ENCODE measurements at regions not wholly inside any gene's neighbourhood (a gene's known extent, or its start where the extent isn't known, plus 50 kb on each side); places are given as distances from the start of the nearest gene placed in this dataset.
"Not testable (repeated sequence)": the region's sequence is repeated elsewhere in the genome, so short reads cannot be mapped to it uniquely, and the experiment has no call there.

DNA sequence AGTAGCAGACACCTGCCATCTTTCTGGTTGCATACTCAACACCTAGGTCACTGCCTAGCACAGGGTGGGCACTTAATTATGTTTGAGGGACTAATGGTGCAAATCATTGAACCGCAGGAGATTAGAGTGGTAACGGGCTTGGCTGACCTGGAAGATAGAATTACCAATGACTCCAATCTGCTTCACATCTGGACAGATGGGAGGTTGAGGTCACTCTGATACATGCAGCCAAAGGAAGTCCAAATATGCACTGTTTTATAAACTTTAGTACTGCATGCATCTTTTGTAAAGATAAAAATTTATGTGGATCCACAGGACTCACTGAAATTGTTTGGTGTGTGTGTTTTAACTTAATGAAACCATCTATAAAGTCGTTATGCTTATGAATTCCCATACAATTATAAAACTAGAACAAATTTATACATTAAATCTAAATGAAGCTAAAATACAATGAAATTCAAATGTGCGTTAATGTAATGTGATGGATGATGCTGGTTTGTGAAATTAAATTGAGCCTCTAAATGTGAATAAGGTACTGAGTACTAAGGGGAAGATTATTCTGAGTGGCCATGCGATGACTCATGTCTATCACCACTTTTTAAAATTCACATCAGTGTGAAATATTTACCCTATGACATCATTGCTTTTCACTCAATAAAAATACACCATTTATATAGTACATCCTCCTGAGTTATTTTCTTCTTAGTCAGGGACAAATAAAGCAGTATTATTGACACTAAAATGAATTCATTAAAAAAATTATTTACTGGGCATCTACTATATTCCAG is 224.7 kb upstream of the FAM78B start:
- H3K4me2 ChIP-seq (ENCODE audit: low read length): no peak overlapping the region
- H2BK12ac ChIP-seq (ENCODE audit: low read length): no peak overlapping the region
- no peak overlapping the region for H3K18ac ChIP-seq (ENCODE audit: low read length)
- no peak overlapping the region for H3K23ac ChIP-seq (ENCODE audit: low read length)
- no peaks in the 10 kb centered on the region for H3K9me3 ChIP-seq (ENCODE audit: insufficient read depth, low read depth, low read length)
- no peak overlapping the region for H3K4ac ChIP-seq (ENCODE audit: low read depth, low read length)
- no peaks in the 10 kb centered on the region for H3K27me3 ChIP-seq (ENCODE audit: insufficient read depth, low read length)
- WGBS (ENCODE audit: extremely low coverage, insufficient coverage, insufficient read length): no CpG with 5 or more reads among the region's 5 CpGs
- H3K36me3 ChIP-seq (ENCODE audit: control insufficient read depth in 1 of 2, insufficient read depth in 2 of 2, low read length in 2 of 2): no peaks in the 10 kb centered on the region
- no peak overlapping the region for H2AK5ac ChIP-seq (ENCODE audit: low read length)
- H3K4me3 ChIP-seq (ENCODE audit: low read depth, low read length): no peak overlapping the region
- no peak overlapping the region for H2BK5ac ChIP-seq (ENCODE audit: low read depth, low read length, poor library complexity)
- no peaks in the 10 kb centered on the region for H3K79me1 ChIP-seq (ENCODE audit: low read length)
- no peak overlapping the region for H4K8ac ChIP-seq (ENCODE audit: low read depth, low read length)
- H3K27ac ChIP-seq (ENCODE audit: low read depth, low read length): no peak overlapping the region
- H2BK120ac ChIP-seq (ENCODE audit: insufficient read depth, low read length, poor library complexity): no peak overlapping the region
- no peak overlapping the region for H4K12ac ChIP-seq (ENCODE audit: low read depth, low read length)
- H4K91ac ChIP-seq (ENCODE audit: low read depth, low read length): no peak overlapping the region
- H2AFZ ChIP-seq (ENCODE audit: insufficient read depth, low read length, poor library complexity): no peak overlapping the region
- no peak overlapping the region for H3K9ac ChIP-seq (ENCODE audit: low read length)
- no peak overlapping the region for H3K14ac ChIP-seq (ENCODE audit: low read length)
- H3K79me2 ChIP-seq (ENCODE audit: control insufficient read depth, insufficient read depth, low read length, poor library complexity): no peaks in the 10 kb centered on the region
- peaks cover 0 to 3% of the 10 kb centered on the region in 2 experiments for H3K4me1 ChIP-seq (ENCODE audit: control insufficient read depth in 1 of 2, insufficient read depth in 2 of 2, low read length in 2 of 2)
- DNase-seq: no peak

DNA sequence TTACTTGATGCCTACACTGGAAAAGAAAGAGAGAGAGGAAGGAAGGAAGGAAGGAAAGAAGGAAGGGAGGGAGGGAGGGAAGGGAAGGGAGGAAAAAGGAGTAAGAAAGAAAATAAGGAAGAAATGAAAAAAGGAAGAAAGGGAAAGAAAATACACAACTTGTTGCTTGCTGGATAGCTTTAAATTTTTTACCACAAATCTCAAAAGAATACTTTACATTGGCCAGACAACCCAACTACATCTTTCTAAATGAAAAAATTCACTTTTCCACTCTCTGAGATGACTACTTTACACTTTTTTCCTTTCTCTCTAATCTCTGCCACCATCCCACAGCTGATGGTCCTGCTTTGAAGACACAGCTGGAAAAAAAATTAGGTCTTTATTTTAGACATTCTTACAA is 228.9 kb upstream of the FAM78B start:
- Histone ChIP-seq H3K27me3 (ENCODE audit: insufficient read depth, low read length) (no peaks in the 10 kb centered on the region), H3K14ac (ENCODE audit: low read length) (no peak overlapping the region), H3K27ac (ENCODE audit: low read depth, low read length) (no peak overlapping the region)

DNA sequence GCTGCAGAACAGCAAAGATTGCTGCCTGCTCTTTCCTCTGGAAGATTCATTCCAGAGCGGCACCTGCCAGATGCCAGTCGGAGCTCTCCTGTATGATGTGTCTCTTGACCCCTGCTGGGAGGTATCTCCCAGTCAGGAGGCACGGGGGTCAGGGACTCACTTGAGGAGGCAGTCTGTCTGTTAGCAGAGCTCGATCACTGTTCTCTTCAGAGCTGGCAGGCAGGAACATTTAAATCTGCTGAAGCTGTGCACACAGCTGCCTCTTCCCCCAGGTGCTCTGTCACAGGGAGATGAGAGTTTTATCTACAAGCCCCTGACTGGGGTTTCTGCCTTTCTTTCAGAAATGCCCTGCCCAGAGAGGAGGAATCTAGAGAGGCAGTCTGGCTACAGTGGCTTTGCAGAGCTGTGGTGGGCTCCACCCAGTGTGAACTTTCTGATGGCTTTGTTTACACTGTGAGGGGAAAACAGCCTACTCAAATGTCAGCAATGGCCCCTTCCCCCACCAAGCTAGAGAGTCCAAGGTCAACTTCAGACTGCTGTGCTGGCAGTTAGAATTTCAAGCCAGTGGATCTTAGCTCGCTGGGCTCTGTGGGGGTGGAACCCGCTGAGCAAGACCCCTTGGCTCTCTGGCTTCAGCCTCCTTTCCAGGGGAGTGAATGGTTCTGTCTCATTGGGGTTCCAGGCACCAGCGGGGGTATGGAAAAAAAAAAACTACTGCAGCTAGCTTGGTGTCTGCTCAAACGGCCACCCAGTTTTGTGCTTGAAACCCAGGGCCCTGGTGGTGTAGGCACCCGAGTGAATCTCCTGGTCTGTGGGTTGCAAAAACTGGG is 242.7 kb upstream of the FAM78B start:
- H3K14ac ChIP-seq (ENCODE audit: low read length); H2BK5ac ChIP-seq (ENCODE audit: low read depth, low read length, poor library complexity); H3K4me2 ChIP-seq (ENCODE audit: low read length); H3K9ac ChIP-seq (ENCODE audit: low read length); DNase-seq; H4K8ac ChIP-seq (ENCODE audit: low read depth, low read length); H3K27ac ChIP-seq (ENCODE audit: low read depth, low read length); H3K4me3 ChIP-seq (ENCODE audit: low read depth, low read length); H3K27me3 ChIP-seq (ENCODE audit: insufficient read depth, low read length); H2BK120ac ChIP-seq (ENCODE audit: insufficient read depth, low read length, poor library complexity); H2AFZ ChIP-seq (ENCODE audit: insufficient read depth, low read length, poor library complexity); H3K18ac ChIP-seq (ENCODE audit: low read length); H3K4me1 ChIP-seq (ENCODE audit: control insufficient read depth in 1 of 2, insufficient read depth in 2 of 2, low read length in 2 of 2); H3K4ac ChIP-seq (ENCODE audit: low read depth, low read length); H4K12ac ChIP-seq (ENCODE audit: low read depth, low read length); H3K79me1 ChIP-seq (ENCODE audit: low read length); H4K91ac ChIP-seq (ENCODE audit: low read depth, low read length); H2AK5ac ChIP-seq (ENCODE audit: low read length); H3K23ac ChIP-seq (ENCODE audit: low read length); H3K79me2 ChIP-seq (ENCODE audit: control insufficient read depth, insufficient read depth, low read length, poor library complexity); H3K9me3 ChIP-seq (ENCODE audit: insufficient read depth, low read depth, low read length); H3K36me3 ChIP-seq (ENCODE audit: control insufficient read depth in 1 of 2, insufficient read depth in 2 of 2, low read length in 2 of 2); H2BK12ac ChIP-seq (ENCODE audit: low read length): not testable (repeated sequence)
- WGBS (ENCODE audit: extremely low coverage, insufficient coverage, insufficient read length): no CpG with 5 or more reads among the region's 9 CpGs

More for the DNA sequence above, 228.9 kb upstream of the FAM78B start:
- no peak overlapping the region for H4K91ac ChIP-seq (ENCODE audit: low read depth, low read length)
- no peak overlapping the region for H2BK12ac ChIP-seq (ENCODE audit: low read length)
- no peaks in the 10 kb centered on the region for H3K9me3 ChIP-seq (ENCODE audit: insufficient read depth, low read depth, low read length)
- no peak overlapping the region for H2AK5ac ChIP-seq (ENCODE audit: low read length)
- H3K23ac ChIP-seq (ENCODE audit: low read length): no peak overlapping the region
- H3K9ac ChIP-seq (ENCODE audit: low read length): no peak overlapping the region
- no peak overlapping the region for H3K4me3 ChIP-seq (ENCODE audit: low read depth, low read length)
- no peak overlapping the region for H4K8ac ChIP-seq (ENCODE audit: low read depth, low read length)
- H3K4ac ChIP-seq (ENCODE audit: low read depth, low read length): no peak overlapping the region
- no peak overlapping the region for H2BK120ac ChIP-seq (ENCODE audit: insufficient read depth, low read length, poor library complexity)
- H4K12ac ChIP-seq (ENCODE audit: low read depth, low read length): no peak overlapping the region
- no peaks in the 10 kb centered on the region for H3K36me3 ChIP-seq (ENCODE audit: control insufficient read depth in 1 of 2, insufficient read depth in 2 of 2, low read length in 2 of 2)
- no peak overlapping the region for H2BK5ac ChIP-seq (ENCODE audit: low read depth, low read length, poor library complexity)
- no peak for DNase-seq
- H3K4me2 ChIP-seq (ENCODE audit: low read length): no peak overlapping the region
- no peaks in the 10 kb centered on the region for H3K4me1 ChIP-seq (ENCODE audit: control insufficient read depth in 1 of 2, insufficient read depth in 2 of 2, low read length in 2 of 2)
- H3K18ac ChIP-seq (ENCODE audit: low read length): no peak overlapping the region
- H2AFZ ChIP-seq (ENCODE audit: insufficient read depth, low read length, poor library complexity): no peak overlapping the region
- no peaks in the 10 kb centered on the region for H3K79me1 ChIP-seq (ENCODE audit: low read length)
- H3K79me2 ChIP-seq (ENCODE audit: control insufficient read depth, insufficient read depth, low read length, poor library complexity): no peaks in the 10 kb centered on the region

DNA sequence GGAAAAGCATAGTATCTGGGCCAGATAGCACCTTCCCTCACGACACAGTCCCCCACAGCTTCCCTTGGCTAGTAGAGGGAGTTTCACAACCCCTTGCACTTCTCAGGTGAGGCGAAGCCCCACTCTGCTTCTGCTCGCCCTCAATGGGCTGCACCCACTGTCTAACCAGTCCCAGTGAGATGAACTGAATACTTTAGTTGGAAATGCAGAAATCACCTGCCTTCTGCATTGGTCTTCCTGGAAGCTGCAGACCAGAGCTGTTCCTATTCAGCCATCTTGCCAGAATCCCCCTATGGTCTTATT is 243.2 kb upstream of the FAM78B start:
- H4K12ac ChIP-seq (ENCODE audit: low read depth, low read length): no peak overlapping the region
- no peaks in the 10 kb centered on the region for H3K9me3 ChIP-seq (ENCODE audit: insufficient read depth, low read depth, low read length)
- no peak overlapping the region for H2BK5ac ChIP-seq (ENCODE audit: low read depth, low read length, poor library complexity)
- no peak overlapping the region for H3K9ac ChIP-seq (ENCODE audit: low read length)
- H3K27ac ChIP-seq (ENCODE audit: low read depth, low read length): no peak overlapping the region
- no peak overlapping the region for H2AK5ac ChIP-seq (ENCODE audit: low read length)
- no peak overlapping the region for H4K91ac ChIP-seq (ENCODE audit: low read depth, low read length)
- H3K4me3 ChIP-seq (ENCODE audit: low read depth, low read length): no peak overlapping the region
- H3K27me3 ChIP-seq (ENCODE audit: insufficient read depth, low read length): no peaks in the 10 kb centered on the region
- H3K36me3 ChIP-seq (ENCODE audit: control insufficient read depth in 1 of 2, insufficient read depth in 2 of 2, low read length in 2 of 2): no peaks in the 10 kb centered on the region
- H3K79me2 ChIP-seq (ENCODE audit: control insufficient read depth, insufficient read depth, low read length, poor library complexity): no peaks in the 10 kb centered on the region
- no peaks in the 10 kb centered on the region for H3K4me1 ChIP-seq (ENCODE audit: control insufficient read depth in 1 of 2, insufficient read depth in 2 of 2, low read length in 2 of 2)
- no peak overlapping the region for H3K4ac ChIP-seq (ENCODE audit: low read depth, low read length)
- no peak overlapping the region for H4K8ac ChIP-seq (ENCODE audit: low read depth, low read length)
- H2BK120ac ChIP-seq (ENCODE audit: insufficient read depth, low read length, poor library complexity): no peak overlapping the region
- no peaks in the 10 kb centered on the region for H3K79me1 ChIP-seq (ENCODE audit: low read length)
- no peak overlapping the region for H3K4me2 ChIP-seq (ENCODE audit: low read length)
- no peak overlapping the region for H3K23ac ChIP-seq (ENCODE audit: low read length)
- no peak for DNase-seq
- H3K14ac ChIP-seq (ENCODE audit: low read length): no peak overlapping the region
- H2BK12ac ChIP-seq (ENCODE audit: low read length): no peak overlapping the region
- H3K18ac ChIP-seq (ENCODE audit: low read length): no peak overlapping the region
- WGBS (ENCODE audit: extremely low coverage, insufficient coverage, insufficient read length): no CpG with 5 or more reads among the region's 3 CpGs
- H2AFZ ChIP-seq (ENCODE audit: insufficient read depth, low read length, poor library complexity): no peak overlapping the region

Data from trophoblast cell (in vitro differentiated cells and primary cell).